ENCODE measurements at regions not wholly inside any gene's neighbourhood (a gene's known extent, or its start where the extent isn't known, plus 50 kb on each side); places are given as distances from the start of the nearest gene placed in this dataset.
A peak's percentile ranks its signal among the peaks of the same experiment; 100 is the strongest.

DNA sequence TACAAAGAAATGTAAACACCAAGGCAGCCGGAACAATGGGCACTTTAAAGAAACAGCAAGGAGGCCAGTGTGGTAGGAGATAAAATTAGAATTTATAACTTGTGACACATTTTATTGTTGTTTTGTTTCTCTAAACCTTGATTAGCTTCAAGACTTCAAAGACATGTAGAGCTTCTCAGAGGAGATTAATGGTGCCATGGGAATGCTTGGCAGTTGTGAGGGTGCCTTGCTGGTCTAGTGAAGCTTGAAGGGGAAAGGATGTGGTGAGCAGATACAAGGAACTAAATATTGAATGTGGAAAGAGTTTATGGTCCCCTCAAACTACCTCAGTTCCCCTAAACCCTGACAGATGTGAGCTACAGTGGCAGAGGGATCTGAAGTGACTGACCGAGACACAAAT, 322.4 kb upstream of the ADAMTS16 start:
- DNase-seq (ENCODE audit: low read depth in 2 of 2): no peak

DNA sequence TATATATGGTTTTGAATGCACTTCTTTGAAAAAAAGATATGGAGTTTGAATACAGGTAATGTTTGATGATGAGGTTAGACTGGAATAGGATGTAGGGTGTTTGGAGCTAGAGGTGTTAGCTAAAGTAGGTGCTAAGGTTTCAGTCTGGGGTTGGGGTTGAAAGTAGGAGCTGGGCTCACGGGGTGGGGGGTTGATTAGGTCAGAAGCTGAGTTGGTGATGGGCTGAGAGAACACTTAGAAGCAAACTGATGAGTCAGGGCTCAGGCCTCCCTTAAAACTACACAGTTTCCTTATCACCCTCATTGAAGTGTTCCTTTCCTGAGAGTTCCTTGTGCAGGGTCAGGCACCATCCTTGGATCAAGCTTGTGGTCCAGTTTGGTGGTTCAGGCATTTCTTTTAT, 308.8 kb upstream of the ADAMTS16 start:
- no peak for DNase-seq (ENCODE audit: low read depth in 2 of 2)

DNA sequence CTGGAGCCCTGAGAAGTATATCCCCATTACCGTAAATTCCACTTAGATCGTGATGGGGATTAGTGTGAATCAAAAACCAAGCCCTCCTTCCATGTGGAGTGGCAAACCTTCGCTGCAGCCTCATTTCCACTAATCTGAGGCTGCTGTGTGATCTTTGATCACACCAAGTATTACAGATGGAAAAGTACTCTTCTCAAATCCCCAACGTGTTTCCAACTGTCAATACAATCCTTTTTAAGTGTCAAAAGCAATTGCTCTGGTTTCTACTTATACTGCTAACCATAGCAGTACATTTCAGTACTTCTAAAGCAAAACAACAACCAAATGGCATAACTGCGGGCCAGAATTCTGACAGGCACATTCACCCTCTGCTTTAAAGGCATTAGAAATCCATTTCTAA, 307.7 kb upstream of the ADAMTS16 start:
- DNase-seq (ENCODE audit: low read depth in 2 of 2): no peak

DNA sequence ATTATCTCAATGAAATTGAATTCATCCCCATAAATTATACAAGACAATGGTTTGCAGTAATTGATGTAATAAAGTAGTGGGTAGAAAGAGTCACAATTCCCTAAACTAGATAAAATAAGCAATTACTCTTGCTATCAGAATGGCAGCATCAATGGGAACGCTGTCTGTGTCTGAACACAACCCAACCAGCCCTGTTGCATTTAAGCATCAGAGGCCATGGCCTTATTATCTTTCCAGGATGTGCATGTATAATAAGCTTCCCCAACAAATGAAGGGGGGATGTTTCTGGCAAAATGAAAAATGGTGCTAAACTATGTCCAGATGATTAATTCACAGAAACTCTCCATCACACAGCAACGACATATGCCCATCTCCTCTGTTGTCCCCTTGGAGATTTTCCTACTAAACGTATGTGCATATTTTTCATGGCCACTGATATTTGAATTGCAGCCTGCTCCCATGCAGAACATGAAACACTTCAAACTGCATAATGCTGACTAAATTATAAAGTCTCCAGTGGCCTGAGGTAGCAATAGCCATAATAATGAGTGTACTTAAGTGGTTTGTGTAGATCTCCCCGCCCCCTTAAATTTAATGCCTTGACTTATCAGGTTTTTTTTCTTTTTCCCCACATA, 306.9 kb upstream of the ADAMTS16 start:
- no peak for DNase-seq (ENCODE audit: low read depth in 2 of 2)

DNA sequence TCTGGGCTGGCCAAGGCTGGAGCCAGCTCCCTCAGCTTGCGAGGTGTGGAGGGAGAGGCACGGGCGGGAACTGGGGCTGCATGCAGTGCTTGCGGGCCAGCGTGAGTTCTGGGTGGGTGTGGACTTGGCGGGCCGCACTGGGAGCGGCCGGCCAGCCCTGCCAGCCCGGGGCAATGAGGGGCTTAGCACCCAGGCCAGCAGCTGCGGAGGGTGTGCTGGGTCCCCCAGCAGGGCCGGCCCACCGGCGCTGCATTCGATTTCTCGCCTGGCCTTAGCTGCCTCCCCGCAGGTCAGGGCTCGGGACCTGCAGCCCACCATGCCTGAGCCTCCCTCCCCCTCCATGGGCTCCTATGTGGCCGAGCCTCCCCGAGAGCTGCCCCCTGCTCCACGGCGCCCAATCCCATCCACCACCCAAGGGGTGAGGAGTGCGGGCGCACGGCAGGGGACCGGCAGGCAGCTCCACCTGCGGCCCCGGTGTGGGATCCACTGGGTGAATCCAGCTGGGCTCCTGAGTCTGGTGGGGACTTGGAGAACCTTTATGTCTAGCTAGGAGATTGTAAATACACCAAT, 302.6 kb upstream of the ADAMTS16 start:
- no peak for DNase-seq (ENCODE audit: low read depth in 2 of 2)

DNA sequence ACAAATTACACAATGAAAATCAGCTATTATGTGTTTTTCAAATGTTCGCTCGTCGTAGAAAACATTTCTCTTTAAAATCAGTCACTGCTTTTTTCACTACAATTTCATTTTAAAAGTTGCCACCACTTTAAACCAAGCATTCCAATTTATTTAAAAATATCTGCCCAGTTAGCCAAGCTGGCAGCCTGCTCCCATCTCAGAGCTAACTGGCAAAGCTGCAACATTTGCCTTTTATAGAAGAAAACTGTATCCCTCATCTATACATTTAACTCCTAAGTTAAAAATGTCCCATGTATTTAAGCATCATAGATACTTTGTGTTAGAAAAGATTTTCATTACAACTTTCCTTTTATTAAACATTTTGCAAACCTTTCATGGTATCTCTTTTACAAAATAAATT, 294.9 kb upstream of the ADAMTS16 start:
- DNase-seq (ENCODE audit: low read depth in 2 of 2): no peak

DNA sequence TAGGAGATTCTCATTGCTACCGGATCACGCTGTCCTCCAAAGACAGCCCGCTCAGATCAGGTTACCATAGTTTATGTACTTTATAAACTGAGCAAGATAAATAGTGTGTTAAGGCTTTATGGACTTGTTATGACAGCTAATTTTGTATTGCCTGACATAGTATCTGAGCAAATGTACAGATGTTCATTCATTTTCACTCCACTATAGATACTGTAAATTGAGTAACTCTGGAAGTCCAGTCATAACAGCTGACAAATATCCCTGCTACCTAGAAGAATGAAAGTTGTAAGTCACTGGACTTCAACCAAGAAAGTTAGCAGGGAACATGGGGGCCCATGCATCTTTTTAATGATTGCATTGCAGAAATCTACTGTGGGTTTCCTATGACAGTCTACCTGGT, 292.4 kb upstream of the ADAMTS16 start:
- no peak for DNase-seq (ENCODE audit: low read depth in 2 of 2)

DNA sequence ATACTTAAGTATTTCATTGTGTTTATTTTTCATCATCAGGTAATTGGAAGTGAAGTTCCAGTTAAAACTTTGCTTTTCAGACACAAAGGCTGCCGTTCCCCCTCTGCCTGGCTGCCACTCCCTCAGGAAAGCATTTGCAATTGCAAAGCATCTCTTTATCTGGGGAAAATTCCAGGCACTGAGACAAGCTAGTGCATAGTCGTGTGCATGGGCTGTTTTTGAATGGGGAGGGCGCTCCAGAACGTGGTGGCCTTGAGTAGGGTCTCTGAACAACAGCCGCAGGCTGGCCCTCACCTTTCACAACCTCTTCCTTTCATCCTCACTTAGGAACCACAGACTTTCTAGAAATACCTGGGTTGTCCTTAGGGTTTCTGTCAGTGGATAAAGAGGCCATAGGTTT, 285.1 kb upstream of the ADAMTS16 start:
- DNase-seq (ENCODE audit: low read depth in 2 of 2): no peak

DNA sequence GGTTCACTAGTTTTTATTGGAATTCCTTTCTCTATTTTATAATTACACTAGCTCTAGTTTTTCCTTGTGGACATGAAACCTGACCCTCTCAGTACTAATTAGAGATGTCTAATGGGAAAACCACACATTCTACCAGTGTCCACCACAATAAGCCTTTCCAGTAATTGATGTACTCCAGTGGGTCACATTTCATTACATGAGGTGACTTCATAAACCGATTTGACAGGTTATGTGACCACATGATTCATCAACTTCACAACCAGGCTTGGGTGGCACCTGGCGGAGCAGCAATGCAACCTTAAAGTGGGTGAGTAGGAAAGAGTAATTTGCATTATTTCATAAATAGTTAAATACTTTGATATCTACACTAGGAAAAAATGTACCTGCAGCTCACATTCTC, 284.2 kb upstream of the ADAMTS16 start:
- DNase-seq (ENCODE audit: low read depth in 2 of 2): no peak

DNA sequence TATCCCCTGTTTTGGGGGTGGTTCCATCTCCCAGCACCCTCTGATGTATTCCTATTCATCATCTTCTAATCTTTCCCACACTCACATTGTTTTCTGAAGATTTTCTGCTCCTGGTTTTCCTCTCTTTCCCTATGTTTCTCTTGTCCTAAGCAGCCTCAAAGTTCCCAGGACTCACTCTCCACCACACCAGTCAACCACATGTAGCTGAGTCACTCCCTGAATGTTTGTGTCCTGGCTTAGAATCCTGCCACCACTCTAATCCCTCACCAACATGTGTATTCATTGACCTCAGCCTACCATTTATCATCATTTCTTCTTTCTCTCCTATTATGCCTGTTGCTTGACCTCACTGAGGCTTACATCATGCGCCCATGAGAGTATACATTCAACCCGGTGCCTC, 282.4 kb upstream of the ADAMTS16 start:
- no peak for DNase-seq (ENCODE audit: low read depth in 2 of 2)

DNA sequence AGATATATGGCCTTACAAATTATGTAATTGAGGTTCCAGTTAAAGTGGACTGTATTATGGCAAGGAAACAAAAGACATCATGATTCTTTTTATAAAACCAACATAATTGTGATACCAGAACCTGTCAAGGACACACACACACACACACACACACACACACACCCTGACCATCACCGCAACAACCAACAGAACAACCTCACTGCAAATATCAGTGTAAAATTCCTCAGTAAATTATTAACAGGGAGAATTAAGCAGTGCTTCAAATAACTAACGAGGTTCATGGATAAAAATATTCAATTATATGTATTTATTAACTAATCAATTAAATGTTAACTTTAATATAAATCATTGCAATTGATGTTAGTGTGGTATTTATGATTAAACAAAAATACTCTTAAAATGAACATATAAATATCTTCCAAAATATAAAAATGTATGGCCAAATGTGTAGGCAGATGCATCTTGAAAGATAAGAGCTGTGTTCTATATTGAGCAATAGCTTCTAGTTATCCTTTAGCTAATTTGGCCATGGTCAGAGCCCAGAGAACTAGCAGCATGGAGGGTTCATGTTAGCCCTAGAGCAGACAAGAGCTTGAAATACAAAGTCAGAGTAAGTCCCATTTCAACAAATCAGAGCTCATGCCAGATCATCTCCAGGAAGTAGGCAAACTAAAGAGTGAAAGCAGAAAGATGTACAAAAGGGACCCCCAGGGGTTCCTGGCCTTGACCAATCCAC, 280.5 kb upstream of the ADAMTS16 start:
- no peak for DNase-seq (ENCODE audit: low read depth in 2 of 2)

DNA sequence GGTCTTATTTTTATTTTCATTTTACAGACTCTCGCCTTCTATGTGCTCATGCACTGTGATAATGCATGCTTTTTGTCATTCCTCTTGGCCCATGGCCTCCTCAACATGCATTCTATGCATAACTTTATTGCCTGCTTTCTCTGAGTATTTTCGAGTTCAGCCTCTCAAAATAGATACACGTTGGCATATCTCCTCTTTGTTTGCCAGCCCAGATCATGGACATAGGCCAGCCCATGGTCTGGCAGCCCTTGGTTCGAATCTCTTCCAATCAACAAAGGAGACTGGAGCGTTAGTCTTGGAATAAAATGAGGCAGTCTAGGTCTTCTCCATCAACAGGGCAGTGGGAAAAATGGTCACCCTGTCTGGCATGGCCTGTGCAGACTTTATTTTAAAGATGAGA, 279.5 kb upstream of the ADAMTS16 start:
- no peak for DNase-seq (ENCODE audit: low read depth in 2 of 2)

DNA sequence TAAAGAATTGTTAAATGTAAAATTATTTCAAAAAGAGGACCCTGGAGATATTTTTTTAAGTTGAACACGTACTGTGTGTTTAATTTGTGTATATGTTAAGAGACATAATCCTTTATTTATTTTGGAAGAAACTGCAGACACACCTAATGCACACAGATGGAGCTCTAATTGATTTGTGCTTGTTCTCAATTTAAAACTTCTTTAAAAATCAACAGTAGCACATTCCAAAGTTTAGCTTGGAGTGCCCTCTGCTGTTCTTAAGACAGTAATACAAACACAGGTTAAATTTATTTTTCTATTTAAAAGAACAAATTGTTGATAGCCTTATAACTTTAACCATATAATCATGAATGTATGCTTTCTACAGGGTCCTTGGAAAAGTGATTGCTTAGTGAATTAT, 277.6 kb upstream of the ADAMTS16 start:
- no peak for DNase-seq (ENCODE audit: low read depth in 2 of 2)

DNA sequence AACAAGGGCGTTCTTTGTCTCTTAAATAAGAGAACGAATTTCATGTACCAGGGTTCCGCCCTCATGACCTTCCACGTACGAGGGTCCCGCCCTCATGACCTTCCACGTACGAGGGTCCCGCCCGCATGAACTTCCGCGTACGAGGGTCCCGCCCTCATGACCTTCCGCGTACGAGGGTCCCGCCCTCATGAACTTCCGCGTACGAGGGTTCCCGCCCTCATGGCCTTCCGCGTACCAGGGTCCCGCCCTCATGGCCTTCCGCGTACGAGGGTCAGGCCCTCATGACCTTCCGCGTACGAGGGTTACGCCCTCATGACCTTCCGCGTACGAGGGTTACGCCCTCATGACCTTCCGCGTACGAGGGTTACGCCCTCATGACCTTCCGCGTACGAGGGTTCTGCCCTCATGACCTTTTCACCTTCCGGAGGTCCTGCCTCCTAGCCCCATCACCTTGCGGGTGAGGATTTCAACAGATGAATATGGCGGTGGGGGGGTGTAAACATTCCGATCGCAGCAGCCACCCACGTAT, 273.9 kb upstream of the ADAMTS16 start:
- DNase-seq (ENCODE audit: low read depth in 2 of 2): no peak

DNA sequence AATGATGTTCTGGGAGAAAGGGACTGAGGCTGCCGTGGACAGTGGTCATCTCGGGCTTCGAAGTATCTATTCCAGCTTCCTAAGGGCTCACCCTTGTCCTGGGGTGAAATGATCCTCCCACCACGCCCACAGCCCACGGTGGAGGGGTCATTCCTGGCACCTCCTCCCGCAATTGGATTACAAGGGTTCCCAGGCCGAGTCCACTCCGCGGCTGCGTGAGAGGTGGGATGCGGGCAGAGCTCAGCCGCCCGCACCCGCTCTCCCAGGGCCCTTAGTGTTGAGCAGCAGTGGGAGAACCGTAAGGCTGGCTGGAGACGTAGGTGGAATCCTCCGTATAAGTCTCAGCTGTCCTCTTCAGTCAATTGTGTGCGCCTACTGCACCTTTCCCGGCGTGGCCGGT, 273.3 kb upstream of the ADAMTS16 start:
- DNase-seq (ENCODE audit: low read depth in 2 of 2): no peak

DNA sequence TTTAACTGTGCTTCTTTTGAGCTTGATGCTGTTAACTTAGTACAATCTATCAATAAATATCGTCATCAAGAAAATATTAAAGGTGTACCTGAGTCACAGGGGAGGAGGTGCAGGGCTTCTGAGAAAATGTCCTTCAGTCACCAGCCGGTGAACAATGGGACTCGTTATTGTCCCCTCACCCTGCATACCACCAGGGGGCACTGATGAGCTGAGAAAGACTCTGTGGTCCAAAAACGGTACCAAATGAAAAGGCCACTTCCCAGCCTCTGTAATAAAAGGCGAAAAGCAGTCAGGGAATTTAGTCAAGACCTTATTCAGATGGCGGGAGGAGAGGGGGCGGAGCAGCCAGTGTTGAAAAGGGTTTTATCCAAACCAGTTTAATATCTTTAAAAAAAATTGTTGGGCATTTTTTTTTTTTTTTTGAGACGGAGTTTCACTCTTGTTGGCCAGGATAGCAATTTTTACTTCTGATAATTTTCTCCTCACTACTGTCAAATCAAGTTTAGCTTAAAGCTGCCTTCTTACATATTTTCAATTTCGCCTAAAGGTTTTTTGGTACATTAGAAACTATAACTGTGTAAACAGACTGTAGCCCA, 271.9 kb upstream of the ADAMTS16 start:
- peak; percentile 17 to 35 for DNase-seq (ENCODE audit: low read depth in 2 of 2)

DNA sequence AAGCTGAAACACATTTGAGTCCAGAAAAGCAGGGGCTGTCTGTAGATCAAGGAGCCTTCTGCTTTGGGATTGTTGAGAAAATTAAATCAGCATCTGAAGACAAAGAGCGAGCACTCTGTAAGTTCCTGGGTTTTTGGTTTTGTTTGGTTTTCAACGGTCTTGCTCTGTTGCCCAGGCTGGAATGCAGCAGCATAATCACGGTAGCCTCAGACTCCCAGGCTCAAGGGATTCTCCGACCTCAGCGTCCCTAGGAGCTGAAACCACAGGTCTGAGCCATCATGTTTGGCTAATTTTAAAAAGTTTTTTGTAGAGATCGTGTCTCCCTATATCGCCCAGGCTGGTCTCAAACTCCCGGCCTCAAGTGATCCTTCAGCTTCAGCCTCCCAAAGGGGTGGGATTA, 266.5 kb upstream of the ADAMTS16 start:
- DNase-seq (ENCODE audit: low read depth in 2 of 2): no peak

DNA sequence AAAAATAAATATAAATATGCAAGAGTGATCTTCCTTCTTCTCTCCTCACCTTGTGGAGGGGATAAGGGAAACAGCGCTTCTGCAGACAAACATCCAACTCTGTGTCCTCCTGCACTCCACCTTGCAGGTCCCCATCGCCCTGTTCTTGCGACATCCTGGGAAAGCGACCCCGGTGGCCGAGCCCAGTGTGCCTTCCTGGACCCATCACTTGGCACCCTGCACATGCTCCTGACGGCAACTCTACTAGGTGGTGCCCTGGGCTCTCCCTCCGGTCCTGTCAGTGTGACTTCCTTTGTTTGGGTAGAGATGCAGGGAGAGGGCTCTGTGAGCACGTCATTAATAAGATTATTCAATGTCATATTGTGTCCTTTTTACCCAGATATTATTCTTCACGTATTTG, 266.0 kb upstream of the ADAMTS16 start:
- DNase-seq (ENCODE audit: low read depth in 2 of 2): no peak

DNA sequence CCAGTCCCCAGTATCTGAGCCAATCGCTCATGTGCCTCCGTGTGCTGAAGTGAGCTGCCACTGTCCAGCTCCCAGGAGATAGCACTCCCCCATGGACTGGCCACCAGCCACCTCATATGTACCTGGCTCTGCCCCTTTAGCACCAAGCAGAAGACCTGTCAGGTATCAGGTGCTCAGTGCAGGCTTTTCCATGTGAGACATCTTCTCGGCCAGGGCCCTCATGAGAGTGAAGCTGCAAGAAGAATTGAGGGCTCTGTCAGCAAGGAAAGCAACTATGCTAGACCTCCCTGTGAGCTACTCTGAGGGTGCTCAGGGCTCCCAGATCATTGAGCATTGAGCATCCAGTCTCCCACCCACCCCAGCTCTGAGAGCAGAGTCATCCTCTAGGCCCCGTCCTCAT, 264.2 kb upstream of the ADAMTS16 start:
- no peak for DNase-seq (ENCODE audit: low read depth in 2 of 2)

DNA sequence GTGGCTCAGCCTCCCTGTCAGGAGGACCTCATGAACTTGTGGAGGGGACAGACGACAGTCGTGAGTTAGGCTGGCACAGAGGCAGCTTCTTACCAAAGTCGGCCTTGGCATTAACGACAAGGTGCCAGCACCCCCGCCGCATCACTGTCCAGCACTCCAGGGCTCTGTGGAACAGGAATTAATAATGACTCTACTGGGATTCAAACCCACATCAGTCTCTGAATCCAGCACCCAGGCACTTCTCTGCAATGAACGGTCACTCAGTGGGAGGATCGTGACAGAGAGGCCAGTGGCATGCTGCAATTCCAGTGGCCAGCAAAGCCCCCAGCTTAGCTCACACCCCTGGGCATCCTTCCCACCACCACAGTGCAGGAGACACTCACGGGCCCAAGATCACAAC, 263.3 kb upstream of the ADAMTS16 start:
- DNase-seq (ENCODE audit: low read depth in 2 of 2): no peak

DNA sequence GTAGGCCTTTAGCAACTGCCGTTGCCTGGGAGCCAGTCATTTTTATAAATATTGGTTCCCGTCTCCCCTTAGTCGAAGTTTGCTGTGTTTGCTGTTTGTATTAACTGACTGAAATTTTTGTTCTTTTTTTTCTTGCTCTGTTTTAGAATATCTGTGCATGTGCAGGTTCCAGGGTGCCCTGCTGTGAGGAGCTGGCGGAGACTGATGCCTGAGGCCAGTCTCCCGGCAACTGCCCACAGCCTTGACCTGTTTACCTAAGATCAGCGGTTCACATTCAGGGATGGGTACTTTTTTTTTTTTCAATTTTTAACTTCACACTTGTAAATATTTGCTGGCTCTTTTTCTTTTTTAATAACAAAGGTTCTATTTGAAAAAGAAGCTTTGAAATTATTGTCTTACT, 262.6 kb upstream of the ADAMTS16 start:
- DNase-seq (ENCODE audit: low read depth in 2 of 2): no peak

DNA sequence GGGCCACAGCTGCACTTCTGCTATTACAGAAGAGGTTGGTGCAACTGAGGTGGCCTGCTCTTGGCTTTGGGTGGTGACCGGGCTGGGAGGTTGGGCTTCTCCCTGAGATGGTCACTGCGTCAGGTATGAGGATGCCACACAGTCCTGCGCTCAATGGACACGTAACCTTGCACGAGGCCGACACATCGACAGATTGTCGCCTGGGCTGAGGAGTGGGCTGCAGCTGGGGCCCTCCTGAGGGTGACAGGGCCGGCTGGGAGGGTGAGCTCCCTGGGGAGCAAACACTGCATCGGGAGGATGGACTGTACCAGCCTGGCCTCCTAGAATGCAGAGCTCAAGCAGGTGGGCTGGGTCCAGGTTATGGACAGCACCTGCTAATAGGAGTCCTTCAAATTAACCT, 261.1 kb upstream of the ADAMTS16 start:
- DNase-seq (ENCODE audit: low read depth in 2 of 2): no peak

All from stimulated activated CD4-positive, alpha-beta T cell treated with anti-CD3 and anti-CD28 coated beads, Interleukin-15, amount 100 ng/mL, for 48 hours (primary cell).